HG03439 (cell line): ENCODE measurements at regions not wholly inside any gene's neighbourhood (a gene's known extent, or its start where the extent isn't known, plus 50 kb on each side); places are given as distances from the start of the nearest gene placed in this dataset.

Experiments used
- ATAC-seq: cut with Tn5 transposase; IDR thresholded peaks from one replicate; pipeline ENCODE4 v1.9.1; 2021; ENCODE audit warnings: mild to moderate bottlenecking, moderate library complexity; ENCODE audit not compliant: unreplicated experiment

DNA sequence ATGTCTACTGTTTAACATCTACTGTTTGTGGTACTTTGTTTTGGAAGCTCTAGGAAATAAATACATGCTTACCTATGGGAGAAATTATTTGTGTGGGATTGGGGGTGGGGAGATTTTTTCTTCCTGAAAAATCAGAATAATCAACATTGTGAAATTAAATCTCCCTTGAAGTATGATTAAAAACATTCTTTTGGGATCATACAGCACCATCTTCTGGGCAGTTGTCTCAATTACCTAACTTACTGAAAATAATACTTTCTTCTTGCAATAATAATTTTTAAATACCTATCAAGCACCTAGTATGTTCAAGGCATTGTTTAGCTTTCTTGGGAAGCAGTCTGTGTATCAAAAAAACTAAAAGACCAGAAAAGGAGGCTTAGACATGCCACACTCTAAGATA lies 576.5 kb upstream of the ARGLU1 start:
- no peak for ATAC-seq

DNA sequence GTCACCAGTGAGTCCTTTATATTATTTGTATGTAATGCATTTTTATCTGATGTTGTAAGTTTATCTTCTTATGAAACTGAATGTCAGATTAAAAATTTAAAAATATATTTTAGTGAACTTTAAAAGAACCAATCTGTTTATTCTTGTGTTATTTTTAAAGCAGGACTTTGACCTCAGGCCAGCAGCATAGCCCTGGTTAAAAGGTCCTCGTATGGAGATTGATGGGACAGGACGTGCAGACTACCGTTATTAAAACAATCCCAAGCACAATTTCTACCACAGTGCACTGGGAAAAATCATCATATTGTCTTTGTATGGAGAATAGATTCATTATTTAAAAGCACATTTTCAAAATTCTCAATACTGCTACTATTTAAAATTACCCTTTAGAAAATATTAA lies 573.8 kb upstream of the ARGLU1 start:
- no peak for ATAC-seq

DNA sequence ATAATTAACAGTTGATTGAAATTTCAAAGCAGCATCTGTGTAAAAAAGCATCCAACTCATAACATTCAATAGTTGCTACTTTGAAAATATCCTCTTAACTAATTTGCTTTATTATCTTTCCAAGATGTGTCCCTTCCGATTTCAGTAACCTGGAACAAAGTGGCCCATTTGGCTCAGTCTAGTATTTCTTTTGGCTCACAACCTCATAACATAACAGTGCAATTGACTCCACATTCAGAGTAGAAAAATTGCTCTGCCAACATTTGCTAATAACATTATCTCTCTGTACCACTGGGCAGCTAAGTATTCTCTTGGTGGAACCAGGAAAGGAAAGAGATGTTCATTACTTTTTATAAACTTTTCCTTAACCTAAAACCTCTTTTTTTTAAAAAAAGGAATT lies 571.1 kb upstream of the ARGLU1 start:
- no peak for ATAC-seq

DNA sequence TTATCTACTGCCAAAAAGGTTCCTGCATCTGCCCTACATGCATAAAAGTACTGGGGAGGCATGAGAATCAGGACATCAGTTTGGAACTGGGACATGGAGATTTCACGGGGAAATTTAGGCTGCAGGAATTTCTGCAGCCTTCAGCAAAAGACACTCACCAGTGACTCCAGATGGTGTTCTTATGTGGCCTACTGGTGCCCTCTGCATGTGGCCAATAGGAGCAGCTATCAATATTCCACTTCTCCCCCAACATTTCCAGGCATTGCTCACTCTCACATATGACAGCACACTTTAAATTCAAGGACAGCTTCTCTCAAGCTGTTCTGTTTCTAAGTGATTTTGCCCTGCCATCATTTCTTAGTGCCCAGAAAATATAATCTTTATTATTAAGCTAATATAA lies 570.5 kb upstream of the ARGLU1 start:
- no peak for ATAC-seq

DNA sequence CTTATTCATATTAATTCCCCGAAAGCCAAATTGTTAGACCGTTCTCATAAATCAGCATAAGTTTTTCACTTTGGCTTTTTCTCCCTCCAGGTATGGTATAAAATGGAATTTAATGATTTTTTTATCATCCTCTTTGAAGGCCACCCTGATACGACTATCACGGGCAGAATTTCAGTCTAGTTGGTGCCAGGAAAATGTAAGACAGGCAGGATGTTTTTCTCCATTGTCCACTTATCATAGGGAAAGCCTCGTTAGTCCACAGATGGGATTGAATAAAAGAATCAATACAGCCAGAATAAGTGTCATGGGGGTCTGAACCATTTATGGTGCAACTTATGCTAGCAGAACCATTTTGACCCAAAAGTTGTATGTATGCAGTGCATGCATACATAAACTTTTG lies 566.0 kb upstream of the ARGLU1 start:
- no peak for ATAC-seq

DNA sequence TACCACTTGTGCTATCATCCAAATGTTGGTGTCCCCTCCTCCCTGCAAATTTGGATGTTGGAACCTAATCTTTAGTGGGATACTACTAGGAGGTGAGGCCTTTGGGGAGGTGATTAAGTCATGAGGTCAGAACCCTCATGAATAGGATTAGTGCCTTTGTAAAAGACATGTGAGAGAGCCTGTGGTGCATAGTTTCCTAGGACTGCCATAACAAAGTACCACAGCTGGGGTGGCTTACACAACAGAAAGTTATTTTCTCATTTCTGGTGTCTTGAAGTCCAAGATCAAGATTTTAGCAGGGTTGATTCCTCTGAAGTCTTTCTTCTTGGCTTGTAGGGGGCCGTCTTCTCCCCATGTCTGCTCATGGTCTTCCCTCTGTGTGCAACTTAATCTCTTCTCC lies 562.6 kb upstream of the ARGLU1 start:
- no peak for ATAC-seq

DNA sequence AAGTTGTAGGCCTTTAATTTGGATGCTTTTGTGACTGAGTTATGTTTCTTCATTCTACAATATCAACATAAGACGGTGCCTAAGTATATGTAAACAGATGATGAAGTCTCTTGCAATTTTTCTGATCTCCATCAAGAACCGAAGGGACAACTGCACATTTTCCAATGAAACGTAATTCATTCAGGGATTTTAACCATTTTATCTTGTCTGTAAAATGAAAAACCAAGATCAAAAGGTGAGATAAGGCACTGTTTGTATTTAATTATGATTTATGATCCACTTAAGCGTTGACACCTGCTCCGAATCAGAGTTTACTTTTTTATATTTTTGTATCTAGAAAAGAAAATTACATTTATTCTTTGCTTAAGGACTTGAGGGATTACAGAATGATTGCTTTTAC lies 556.8 kb upstream of the ARGLU1 start:
- ATAC-seq = no peak

DNA sequence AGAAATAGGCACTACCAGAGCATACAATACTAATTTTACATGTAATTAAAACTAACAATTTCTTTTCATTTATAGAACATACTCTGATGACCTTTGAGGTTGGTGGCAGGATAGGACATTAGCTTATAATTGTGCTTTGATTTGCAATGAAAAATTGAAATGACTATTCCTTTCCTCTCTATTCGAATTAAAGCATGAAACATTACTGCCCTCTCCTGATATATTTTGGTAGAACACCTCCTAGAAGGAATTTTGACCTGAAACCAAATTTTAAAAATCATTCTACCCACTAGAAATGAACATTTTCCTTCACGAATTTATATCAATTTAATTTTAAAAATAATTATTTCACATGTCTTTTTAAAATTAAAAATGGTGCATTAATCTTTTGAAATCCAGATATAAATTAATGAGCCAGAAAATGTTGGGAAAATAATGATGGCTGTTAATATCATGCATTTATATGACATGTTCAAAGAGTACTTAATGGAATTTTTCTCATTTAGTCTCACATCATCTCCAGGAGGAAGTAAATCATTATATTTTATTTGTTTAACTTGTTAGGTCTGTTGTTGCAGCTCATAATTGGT lies 556.3 kb upstream of the ARGLU1 start:
- ATAC-seq = no peak

DNA sequence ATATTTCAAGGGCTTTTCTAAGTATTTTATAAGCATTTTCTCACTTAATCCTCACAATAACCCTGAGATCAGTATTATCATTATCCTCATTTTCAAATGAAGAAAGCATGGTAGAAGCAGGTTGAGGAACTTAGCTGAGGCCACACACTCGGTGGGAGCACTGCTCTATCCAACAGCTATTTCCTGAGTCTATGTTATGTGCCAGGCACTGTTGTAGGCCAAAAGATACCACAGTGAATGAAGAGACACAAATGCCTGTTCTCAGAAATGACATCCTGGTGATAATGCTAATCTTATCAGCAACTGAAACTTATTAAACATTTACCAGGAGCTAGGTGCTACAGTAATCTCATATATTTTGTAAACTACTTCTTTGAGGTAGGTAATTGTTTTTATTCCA lies 553.9 kb upstream of the ARGLU1 start:
- ATAC-seq = no peak

DNA sequence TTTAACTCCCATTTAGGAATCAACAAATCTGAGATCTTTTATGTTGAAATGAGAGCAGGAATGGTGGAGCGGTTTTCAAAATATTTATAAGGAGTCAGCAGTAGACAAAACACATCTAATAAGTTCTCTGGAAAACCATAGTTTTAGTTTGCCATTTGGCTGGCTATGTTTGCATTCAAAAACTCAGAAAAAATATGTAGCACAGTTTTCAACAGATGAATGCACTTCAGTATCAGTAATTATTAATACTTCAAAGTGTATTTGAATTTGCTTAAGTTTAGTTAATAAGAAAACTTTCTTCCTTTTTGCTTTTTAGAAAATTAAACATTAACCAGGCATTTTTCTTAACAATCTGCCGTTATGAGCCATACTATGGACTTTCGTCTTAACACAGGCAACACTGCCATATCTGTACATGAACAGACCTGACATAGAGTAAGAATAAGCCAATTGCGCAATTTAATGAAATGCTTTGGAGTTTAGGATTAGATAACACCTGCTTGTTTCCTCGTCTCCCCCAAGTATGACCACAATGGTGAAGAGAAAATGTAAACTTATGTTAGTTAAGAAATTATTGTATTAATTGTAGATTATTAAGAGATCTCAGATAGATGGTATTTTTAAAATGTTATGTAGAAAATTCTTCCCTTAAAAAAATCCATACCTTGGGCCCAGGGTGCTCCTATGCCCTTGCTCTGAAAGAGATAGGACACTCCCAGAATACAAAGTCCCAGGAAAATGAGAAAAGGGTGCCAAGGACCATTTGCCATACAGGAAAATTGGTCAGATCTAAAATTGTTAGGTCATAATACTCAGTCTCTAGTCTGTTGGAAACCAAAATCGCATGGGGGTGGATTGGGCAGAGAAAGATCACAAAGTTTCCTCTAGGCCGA lies 552.3 kb upstream of the ARGLU1 start:
- ATAC-seq = no peak

DNA sequence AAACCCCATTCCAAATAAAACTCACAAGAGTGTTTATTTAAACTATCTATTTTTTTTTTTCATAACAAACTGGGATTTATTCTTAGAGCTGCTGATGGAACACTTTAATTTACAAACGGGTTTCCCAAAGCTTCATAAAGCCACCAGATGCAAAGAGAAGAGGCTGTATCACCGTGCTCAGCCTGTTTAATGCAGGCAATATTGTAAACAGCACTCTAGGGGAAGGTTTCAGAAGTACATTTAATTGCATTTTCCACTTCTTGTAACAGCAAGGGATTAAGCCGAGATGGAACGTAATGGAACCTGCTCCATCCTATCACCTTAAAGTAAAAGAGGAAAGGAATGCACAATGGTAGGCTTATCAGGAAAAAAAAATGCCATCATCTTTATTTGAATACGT lies 550.6 kb upstream of the ARGLU1 start:
- ATAC-seq = no peak

DNA sequence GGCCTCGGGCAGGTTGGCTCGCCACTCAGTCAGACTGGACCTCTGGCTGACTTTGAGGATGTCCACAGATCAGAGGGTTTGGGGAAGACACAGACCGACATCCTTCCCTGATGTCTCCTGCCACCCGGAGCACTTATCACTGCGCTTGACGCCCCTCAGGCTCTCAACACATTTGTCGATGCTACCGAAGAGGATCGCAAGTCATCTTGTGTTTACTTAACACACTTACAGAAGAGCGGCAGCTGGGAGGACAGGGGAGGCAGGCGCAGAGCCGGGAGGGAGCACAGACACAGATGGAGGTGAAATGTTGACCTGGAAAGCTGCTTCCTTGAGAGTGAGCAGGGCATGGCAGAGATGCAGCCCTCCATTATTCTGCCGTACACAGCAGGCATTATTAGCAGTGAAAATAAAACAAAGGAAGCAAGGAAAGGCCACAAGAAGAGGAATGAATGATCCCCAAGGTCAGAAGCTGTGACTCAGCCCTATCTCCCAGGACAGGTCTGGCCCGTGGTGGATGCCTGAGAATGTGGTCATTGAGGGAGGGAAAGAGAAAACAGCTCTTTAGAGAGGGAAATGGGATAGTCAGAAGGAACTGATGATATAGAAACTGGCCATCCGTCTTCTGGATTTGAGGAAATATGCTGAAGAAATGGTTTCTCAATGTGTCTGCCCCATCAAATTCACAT lies 549.5 kb upstream of the ARGLU1 start:
- ATAC-seq = no peak

DNA sequence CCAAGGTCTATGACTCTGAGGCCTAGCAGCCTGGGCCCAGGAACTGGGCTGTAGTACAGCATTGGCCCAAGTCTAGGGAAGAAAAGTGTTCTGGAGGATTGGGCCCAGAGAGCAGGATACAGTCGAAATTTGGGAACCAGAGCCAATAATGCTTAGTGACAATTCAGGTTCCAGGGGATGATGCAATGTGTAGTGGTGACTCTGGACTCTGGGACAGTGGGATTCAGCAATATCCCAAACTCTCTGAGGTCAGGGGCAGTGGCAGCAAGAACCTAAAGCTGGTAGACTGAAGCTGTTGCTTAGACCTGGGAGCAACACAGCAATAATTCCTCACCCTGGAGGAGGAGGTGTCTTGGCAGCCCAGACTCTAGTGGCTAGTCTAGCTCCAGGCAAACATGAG lies 545.5 kb upstream of the ARGLU1 start:
- no peak for ATAC-seq

DNA sequence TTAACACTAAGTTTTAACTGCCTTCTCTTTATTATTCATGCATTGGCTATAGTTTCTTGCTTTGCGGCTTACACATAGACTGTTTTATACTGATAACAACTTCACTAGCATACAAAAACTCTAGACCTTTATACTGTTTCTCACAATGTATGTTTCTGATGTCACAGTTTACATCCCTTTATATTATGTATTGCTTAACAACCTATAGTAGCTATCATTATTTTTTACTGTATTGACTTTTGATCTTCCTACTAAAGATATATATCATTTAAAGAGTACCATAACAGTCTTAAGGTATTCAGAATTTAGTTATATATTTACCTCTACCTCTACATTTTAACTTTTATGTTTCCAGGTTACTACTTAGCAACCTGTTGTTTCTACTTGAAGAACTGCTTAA lies 543.3 kb upstream of the ARGLU1 start:
- ATAC-seq = no peak

DNA sequence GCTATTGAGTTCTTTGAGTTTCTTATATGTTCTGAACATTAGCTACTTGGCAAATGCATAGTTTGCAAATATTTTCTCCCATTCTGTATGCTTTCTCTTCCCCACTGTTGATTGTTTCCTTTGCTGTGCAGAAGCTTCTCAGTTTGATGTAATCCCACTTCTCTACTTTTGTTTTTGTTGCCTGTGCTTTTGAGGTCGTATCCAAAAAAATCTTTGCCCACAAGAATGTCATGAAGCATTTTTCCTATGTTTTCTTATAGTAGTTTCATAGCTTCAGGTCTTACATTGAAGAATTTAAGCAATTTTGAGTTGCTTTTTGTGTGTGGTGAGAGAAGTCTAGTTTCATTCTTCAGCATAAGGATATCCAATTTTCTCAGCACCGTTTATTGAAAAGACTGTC lies 536.7 kb upstream of the ARGLU1 start:
- no peak for ATAC-seq

DNA sequence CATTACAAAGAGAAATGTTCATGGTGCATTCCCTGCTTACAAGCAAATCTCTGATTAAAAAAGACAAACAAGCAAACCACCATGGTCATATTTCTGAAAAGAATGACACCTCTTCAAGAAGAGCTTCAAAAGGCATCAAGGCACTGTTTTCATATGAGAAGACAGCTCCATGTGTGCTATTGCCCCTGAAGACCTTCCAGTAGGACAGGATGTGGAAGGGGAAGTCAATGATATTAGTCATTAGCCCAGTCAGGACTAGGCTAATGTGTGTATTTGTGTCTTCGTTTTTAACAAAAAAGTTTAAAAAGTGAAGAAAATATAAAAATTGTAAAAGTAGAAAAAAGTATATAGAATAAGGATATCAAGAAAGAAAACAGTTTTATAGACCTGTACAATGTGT lies 534.7 kb upstream of the ARGLU1 start:
- no peak for ATAC-seq

DNA sequence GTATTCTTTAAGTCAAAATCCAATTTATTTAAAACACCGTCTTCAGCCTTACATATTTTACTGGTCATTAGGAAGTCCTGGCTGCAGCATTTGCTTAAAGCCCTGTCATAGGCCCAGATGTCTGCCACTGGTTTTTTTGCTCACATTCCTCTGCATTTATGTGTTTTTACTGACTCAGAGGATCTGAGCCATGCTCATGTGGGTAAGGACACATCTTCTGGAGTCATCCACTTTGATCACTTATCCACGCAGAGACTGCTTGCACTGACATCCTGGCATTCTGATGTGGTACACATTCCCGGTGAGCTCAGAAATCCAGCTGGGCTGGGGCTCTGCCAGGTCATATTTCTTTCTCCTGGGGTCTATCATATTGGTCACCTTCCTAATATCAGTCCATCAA lies 531.7 kb upstream of the ARGLU1 start:
- no peak for ATAC-seq

DNA sequence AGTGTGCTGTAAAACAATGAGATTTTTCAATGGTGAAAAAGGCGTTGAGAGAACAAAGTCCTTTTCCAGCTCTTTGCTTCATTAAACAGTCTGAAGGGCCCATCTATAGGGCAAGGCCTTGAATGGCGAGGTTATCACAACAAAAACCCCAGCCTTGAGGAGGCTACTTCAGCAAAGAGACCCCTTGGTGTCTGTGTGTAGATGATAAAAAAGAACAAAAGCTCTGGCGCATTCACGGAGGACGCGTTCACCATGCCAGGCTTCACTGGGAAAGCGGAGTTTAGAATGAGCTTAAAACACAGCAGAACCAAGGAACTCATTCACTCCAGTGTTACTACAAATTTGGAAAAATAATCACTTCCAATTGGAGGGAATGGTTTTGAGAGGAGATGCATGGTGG lies 530.0 kb upstream of the ARGLU1 start:
- no peak for ATAC-seq

DNA sequence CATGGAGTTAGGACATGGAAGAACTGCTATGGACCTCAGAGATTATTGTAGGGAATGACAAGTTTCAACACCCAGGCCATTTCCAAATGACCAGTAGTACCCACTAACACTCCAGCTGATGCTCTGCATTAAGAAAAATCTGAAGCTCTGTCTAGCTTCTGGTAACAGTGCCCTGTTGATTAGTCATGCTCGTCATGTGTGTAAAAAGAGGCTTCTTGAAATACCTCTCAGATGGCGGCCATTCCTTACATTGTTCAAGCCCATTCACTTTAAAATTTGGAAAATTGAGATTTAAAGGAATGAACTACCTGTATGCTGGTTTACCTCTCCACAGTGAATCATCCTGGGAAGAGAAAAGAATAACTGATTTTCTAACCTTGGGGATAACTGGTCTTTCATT lies 527.9 kb upstream of the ARGLU1 start:
- no peak for ATAC-seq

DNA sequence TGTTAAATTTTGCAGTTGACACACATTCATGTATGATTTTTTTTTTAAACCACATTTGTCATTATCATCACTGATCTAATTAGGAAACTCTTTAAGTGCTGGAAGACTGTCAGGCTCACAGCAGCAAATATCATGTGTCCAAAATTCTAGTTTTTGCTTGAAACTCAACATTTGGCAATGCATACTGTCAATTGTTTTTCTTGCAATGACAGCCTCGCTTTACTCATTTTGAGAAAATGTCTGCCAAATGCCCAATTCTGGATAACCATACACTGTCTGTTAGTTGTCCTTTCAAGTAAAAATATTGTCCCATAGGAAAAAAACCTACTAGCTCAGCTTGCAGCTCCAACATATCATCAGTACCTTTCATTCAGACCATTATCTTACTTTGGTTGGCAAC lies 523.9 kb upstream of the ARGLU1 start:
- no peak for ATAC-seq

DNA sequence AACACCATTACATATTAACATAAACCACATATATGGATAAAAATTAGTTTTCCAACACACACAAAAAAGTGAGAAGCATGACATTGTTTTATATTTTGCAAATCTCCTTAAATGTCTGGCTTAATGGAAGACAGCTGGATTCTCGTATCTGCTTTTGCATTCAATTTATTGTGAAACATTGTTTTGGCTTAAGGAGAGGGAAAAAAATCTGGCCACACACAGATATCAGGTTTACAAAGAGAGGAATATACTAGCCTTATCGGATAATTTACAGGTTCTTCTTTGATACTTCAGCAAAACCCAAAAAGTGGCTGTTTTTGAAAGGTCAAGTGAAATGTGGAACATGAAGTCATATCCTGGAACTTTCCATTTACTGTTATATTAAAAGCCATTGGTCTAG lies 523.5 kb upstream of the ARGLU1 start:
- no peak for ATAC-seq

DNA sequence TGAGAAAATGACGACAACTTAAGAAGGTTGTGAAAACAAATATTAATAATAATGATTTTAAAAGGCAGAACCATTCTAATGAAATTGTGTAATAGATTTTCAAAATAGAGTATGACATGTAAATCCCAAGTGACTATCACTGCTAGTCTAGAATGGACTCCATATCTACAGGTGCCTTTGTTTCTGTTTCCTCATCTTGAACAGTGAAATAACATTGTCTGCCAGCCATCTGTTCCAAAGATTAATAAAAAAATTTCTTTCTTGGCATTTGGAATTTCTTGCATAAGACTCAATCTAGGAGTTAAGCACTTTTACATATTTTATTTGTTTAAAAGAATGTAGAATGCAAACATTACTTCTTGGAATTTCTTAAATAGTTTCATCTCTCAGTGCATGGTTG lies 520.1 kb upstream of the ARGLU1 start:
- no peak for ATAC-seq
